NCI-H69 (cell line): ENCODE measurements at regions not wholly inside any gene's neighbourhood (a gene's known extent, or its start where the extent isn't known, plus 50 kb on each side); places are given as distances from the start of the nearest gene placed in this dataset.
"Not testable (repeated sequence)": the region's sequence is repeated elsewhere in the genome, so short reads cannot be mapped to it uniquely, and the experiment has no call there.

Source experiments
- DNase-seq: peaks from one replicate; lab custom pipeline; 2025; lab: John Stamatoyannopoulos, UW

- not testable (repeated sequence) for DNase-seq
Measured at GRCh38 chr14:23898359-23898758, 55.2 kb upstream of the DHRS4 start.

- DNase-seq, result no peak
Measured at GRCh38 chr14:23899788-23900187, 53.8 kb upstream of the DHRS4 start.

GRCh38 chr14:23903442-23903841 lies 50.1 kb upstream of the DHRS4 start:
- DNase-seq, result no peak
